ENCODE measurements at regions not wholly inside any gene's neighbourhood (a gene's known extent, or its start where the extent isn't known, plus 50 kb on each side); places are given as distances from the start of the nearest gene placed in this dataset.

DNA sequence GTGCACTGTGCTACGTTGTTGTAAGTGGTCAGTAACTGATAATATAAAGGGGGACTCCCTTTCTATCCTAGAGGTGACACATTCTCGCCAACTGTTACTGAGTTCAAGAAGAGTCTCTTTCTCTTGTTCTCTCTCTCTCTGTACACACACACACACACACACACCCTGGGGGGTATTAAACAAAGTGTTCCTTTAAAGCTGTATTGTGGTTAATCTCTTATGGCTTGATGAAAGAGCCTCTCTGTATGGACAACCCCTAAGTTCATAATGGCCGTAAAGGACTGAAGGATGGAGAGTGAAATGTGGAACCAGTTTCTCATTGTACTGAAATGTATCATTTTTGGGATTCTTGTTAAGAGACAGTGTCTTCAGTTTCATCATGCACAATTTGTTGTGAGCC is 145.2 kb upstream of the BMPER start:
- no peak for DNase-seq

DNA sequence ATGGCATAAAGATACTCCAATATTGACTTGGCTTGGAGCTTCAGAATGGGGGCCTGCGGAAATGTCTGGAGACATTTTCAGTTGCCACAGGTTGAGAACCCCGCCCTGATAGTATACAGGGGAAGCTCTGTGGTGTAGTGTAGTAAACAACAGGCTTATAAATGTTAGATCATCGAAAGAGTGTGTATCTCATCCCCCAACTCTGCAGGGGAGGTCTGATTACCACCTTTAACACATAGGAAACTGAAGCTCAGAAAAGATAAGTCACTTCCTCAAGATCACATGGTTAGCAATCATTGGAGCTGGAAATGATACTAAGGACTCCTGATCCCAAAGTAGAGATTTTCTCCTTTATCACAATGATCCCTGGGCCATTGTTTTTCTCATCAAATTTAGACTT is 144.5 kb upstream of the BMPER start:
- no peak for DNase-seq

GRCh38 chr7:33761449-33762080 is 143.8 kb upstream of the BMPER start:
- no peak for DNase-seq

GRCh38 chr7:33762151-33762910 is 143.0 kb upstream of the BMPER start:
- DNase-seq: no peak

GRCh38 chr7:33762911-33763306 is 142.4 kb upstream of the BMPER start:
- no peak for DNase-seq

DNA sequence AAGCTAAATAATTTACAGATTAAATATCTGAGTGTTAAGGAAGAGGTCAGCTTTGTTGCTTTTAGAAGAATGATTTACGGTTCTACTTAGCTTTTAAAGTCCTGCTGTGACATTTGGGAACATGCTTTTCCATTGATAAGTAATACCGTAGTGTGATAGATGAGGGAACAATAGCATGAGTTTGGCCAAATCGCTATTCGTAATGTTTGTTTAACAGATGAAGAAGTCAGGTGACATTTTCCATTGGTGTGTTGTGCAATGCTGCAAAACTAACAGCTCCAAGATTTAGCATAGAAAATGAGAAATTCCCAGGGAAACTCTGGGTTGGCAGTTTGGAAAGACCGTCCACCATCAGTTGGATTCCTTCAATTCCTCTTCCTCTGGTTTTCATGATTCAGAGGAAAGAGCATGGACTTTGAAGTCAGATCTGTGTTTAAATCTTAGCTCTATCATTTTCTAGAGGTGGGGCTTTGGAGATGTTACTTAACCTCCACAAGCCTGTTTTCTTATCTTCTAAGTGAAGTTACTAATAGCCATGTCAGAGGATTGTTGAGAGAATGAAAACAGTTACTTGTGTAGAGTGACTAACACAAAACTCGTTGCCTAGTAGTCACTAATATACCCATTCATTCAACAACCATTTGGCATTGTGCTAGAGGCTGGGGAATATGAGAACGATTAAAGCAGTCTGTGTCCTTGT is 140.4 kb upstream of the BMPER start:
- no peak for DNase-seq

GRCh38 chr7:33766405-33766804 is 138.9 kb upstream of the BMPER start:
- DNase-seq: no peak

DNA sequence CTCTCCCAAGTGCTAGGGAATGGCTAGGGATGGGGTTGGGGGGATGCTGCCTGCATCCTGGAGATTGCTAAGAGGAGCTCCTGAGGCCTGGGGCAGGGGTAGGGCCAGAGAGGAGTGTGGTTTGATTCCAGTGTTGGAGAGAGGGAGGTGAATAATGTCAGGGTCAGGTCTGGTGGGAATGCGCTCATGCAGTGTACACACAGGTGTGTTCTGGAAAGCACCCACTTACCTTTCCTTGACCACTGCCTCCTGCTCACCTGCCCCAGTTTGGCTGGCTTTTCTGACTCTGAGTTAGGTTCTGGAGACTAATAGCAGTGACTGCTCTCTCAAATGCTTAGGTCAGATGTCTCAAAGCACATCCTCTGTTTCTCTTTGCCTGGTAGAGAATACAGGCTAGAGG is 135.4 kb upstream of the BMPER start:
- DNase-seq: no peak

- no peak for DNase-seq
Measured at GRCh38 chr7:33770576-33770975, 134.8 kb upstream of the BMPER start.

- DNase-seq: no peak
Measured at GRCh38 chr7:33771422-33771821, 133.9 kb upstream of the BMPER start.

DNA sequence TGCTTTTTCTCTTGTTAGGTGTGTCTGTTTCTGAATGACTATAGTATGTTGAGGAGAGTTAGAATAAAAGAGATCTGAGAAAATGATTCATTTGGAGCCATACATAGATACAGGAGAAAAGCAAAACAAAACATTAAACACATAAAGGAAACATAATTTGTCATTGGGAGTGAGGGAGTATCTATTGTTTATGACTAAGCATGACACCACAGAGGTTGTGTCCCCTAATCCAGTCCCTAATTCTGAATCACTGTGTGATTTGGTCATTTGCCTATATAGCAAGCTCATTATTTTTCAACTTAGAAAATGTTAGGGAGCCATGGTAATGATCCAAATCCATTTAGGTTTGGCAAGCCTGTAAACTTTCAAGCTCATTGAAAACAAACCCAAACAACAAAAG is 132.3 kb upstream of the BMPER start:
- no peak for DNase-seq

GRCh38 chr7:33774762-33775523 is 130.4 kb upstream of the BMPER start:
- DNase-seq: no peak

GRCh38 chr7:33775790-33776189 is 129.5 kb upstream of the BMPER start:
- no peak for DNase-seq

GRCh38 chr7:33776788-33777187 is 128.6 kb upstream of the BMPER start:
- DNase-seq: no peak

- no peak for DNase-seq
Measured at GRCh38 chr7:33778195-33778594, 127.1 kb upstream of the BMPER start.

GRCh38 chr7:33779216-33779615 is 126.1 kb upstream of the BMPER start:
- DNase-seq: no peak

- no peak for DNase-seq
Measured at GRCh38 chr7:33781167-33781566, 124.2 kb upstream of the BMPER start.

GRCh38 chr7:33781796-33782195 is 123.5 kb upstream of the BMPER start:
- no peak for DNase-seq

- no peak for DNase-seq
Measured at GRCh38 chr7:33784000-33784399, 121.3 kb upstream of the BMPER start.

DNA sequence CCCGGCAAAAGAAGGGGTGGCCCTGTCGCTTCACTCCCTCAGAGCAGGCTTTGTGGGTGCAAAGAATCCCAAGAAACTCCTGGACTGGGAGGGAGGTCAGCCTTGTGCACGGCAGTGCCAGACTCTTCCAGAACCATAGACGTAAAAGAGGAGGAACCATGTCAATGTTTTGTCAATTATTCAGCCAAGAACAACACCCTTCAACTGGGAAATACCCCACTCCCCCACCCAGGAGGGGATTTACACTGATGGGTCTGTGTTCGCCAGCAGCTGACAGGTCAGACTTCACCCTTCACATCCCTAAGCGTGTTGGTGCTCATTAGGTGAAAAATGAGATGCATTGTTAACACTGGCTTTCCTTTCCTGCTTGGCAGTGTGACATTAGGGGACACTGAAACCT is 116.8 kb upstream of the BMPER start:
- DNase-seq: no peak

DNA sequence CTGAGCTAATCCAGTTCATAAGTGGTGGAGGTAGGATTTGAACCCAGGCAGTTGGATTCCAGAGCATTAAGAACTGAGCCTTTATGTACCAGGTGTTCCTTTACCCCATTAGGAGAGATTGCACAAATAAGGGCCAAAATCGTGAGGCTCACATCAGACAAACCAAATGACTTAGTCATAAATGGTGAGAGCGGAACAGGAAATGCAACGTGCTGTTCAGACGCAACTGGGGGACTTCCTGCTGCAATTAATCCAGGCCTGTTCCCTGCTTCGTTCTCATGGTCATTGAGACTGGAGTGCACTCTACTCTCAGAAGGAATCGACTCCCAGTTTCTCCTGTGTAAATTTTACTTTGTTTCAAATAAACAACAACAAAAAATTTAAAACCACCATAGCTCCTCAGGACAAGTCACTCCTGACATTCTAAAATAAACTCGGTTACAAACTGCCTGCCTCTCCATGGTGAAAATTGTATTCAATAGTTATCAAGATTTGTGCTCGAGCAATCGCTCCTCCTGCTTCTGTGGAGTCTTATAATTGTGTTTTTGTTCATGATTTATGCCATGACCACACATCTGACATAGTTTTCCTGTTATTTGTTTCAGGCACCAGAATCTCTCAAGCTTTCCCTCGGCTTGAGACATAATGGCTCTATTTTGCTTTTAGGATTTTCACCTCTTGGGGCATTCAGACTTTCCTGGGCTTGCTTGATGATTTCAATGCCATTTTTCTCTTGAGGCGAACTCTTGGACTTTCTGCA is 115.3 kb upstream of the BMPER start:
- no peak for DNase-seq

DNA sequence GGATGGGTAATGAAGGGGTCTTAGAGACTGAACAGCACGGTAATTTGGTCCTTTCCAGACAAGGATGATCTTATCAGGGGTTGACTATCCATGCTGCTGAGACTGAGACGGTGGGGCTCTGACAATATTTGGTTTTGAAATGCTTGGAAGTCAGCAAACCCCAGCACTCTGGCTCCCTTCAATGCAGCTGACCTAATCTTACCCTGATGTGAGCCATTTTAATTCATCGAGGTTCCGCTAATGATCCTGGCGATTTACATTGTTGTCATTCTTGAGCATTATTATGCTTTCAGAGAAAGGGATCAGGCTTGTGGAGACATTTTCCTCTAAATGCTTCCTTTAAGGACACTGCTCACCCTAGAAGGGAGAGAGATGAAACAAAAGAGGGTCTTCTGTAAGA is 114.6 kb upstream of the BMPER start:
- DNase-seq: no peak

DNA sequence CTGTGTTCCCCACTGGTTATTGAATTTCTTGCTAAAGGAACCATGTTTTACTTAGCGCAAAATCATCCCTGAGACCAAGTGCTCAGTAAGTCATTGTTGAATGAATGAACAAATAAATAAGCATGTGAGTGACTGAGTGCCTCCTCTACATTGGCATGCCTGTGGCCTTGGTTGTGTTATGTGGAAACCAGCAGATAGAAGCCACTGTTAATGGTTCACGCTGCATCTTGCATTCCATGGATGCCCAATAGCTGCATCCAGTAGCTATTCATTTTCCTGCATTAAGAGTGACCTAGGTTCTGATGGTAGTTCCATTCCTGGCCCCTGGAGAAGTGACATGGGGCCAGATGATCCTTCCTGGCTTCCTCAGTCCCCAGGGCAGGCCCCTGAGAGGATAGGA is 113.3 kb upstream of the BMPER start:
- DNase-seq: no peak

All from RPMI8226 (cell line).